HepG2 (cell line): ENCODE measurements at regions not wholly inside any gene's neighbourhood (a gene's known extent, or its start where the extent isn't known, plus 50 kb on each side); places are given as distances from the start of the nearest gene placed in this dataset.

Experiments used
- AHR ChIP-seq: IDR thresholded peaks from 2 replicates; pipeline ENCODE4 v1.6.1; 2018; ENCODE audit warnings: missing genetic modification reagents, missing compliant biosample characterization
- ARID4A ChIP-seq: sonication (generic); formaldehyde crosslinking; IDR thresholded peaks from 2 replicates; pipeline ENCODE4 v1.5.0; 2020; ENCODE audit warnings: mild to moderate bottlenecking, missing genetic modification reagents, borderline replicate concordance
- ARNT ChIP-seq: fragments of 450-650 bp; IDR thresholded peaks from 2 replicates; pipeline ENCODE4 v1.6.1; 2017
- CCAR2 ChIP-seq: fragments of 200-400 bp; formaldehyde crosslinking; optimal IDR thresholded peaks from 2 replicates; pipeline ENCODE3; 2018; ENCODE audit warnings: low read depth, mild to moderate bottlenecking, low read length, moderate library complexity
- HNRNPUL1 ChIP-seq: fragments of 200-400 bp; formaldehyde crosslinking; IDR thresholded peaks from 2 replicates; pipeline ENCODE4 v1.6.1; 2017; ENCODE audit warnings: low read depth, mild to moderate bottlenecking, low read length, moderate library complexity
- KDM4B ChIP-seq: sonication (generic); formaldehyde crosslinking; IDR thresholded peaks from 2 replicates; pipeline ENCODE4 v1.4.0; 2020; ENCODE audit warnings: missing genetic modification reagents
- KLF13 ChIP-seq: sonication (generic); formaldehyde crosslinking; IDR thresholded peaks from 2 replicates; pipeline ENCODE4 v1.4.0; 2020; ENCODE audit warnings: mild to moderate bottlenecking, missing genetic modification reagents
- MXI1 ChIP-seq: IDR thresholded peaks from 3 replicates; pipeline ENCODE4 v1.6.1; 2012; ENCODE audit warnings: low read depth, low read length, inconsistent platforms, borderline replicate concordance
- SP140L ChIP-seq: sonication (generic); formaldehyde crosslinking; IDR thresholded peaks from 2 replicates; pipeline ENCODE4 v1.4.0; 2020; ENCODE audit warnings: missing genetic modification reagents, borderline replicate concordance
- ZNF230 ChIP-seq: sonication (generic); formaldehyde crosslinking; IDR thresholded peaks from 2 replicates; pipeline ENCODE4 v1.4.0; 2020; ENCODE audit warnings: mild to moderate bottlenecking, missing genetic modification reagents
- ZNF530 ChIP-seq: sonication (generic); formaldehyde crosslinking; IDR thresholded peaks from 2 replicates; pipeline ENCODE4 v1.5.0; 2020; ENCODE audit warnings: low read depth, mild to moderate bottlenecking, missing genetic modification reagents
- ZNF670 ChIP-seq: sonication (generic); formaldehyde crosslinking; IDR thresholded peaks from 2 replicates; pipeline ENCODE4 v1.8.0; 2022; ENCODE audit warnings: mild to moderate bottlenecking, missing genetic modification reagents, borderline replicate concordance
- ZNF720 ChIP-seq: sonication (generic); formaldehyde crosslinking; IDR thresholded peaks from 2 replicates; pipeline ENCODE4 v1.4.0; 2020; ENCODE audit warnings: missing genetic modification reagents
- ZNF724P ChIP-seq: sonication (generic); formaldehyde crosslinking; IDR thresholded peaks from 2 replicates; pipeline ENCODE4 v1.8.0; 2022; ENCODE audit warnings: missing genetic modification reagents, borderline replicate concordance
- ZNF766 ChIP-seq: sonication (generic); formaldehyde crosslinking; IDR thresholded peaks from 2 replicates; pipeline ENCODE4 v1.5.0; 2020; ENCODE audit warnings: missing genetic modification reagents, borderline replicate concordance
- ZSCAN29 ChIP-seq: sonication (generic); formaldehyde crosslinking; conservative IDR thresholded peaks from 2 replicates; pipeline ENCODE4 v1.4.0; 2020; ENCODE audit warnings: mild to moderate bottlenecking, missing genetic modification reagents
- TF ChIP-seq, protein P1 (sequence below): sonication (generic); formaldehyde crosslinking; IDR thresholded peaks from 2 replicates; pipeline ENCODE4 v1.8.0; 2022; ENCODE audit warnings: missing genetic modification reagents, mild to moderate bottlenecking, moderate library complexity, borderline replicate concordance
- TF ChIP-seq, protein P2 (sequence below): sonication (generic); formaldehyde crosslinking; IDR thresholded peaks from 2 replicates; pipeline ENCODE4 v1.4.0; 2020; ENCODE audit warnings: missing genetic modification reagents, borderline replicate concordance
- TF ChIP-seq, protein P3 (sequence below): sonication (generic); formaldehyde crosslinking; IDR thresholded peaks from 2 replicates; pipeline ENCODE4 v1.9.0; 2022; ENCODE audit warnings: missing genetic modification reagents, mild to moderate bottlenecking, borderline replicate concordance

- TF ChIP-seq MXI1 (no peak), ARID4A (CRISPR knock-in tag) (no peak), CCAR2 (no peak), ZSCAN29 (CRISPR knock-in tag) (no peak), ZNF720 (no peak), KLF13 (CRISPR knock-in tag) (no peak), ZNF530 (no peak), AHR (CRISPR knock-in tag) (0 out of 2 replicates have a peak, but pooled peaks have one; percentile 15), ZNF230 (CRISPR knock-in tag) (no peak), KDM4B (CRISPR knock-in tag) (no peak), HNRNPUL1 (no peak), SP140L (CRISPR knock-in tag) (no peak), ARNT (no peak), ZNF766 (CRISPR knock-in tag) (no peak), ZNF724P (CRISPR knock-in tag) (no peak), ZNF670 (CRISPR knock-in tag) (no peak)
- TF ChIP-seq, protein P1, sequence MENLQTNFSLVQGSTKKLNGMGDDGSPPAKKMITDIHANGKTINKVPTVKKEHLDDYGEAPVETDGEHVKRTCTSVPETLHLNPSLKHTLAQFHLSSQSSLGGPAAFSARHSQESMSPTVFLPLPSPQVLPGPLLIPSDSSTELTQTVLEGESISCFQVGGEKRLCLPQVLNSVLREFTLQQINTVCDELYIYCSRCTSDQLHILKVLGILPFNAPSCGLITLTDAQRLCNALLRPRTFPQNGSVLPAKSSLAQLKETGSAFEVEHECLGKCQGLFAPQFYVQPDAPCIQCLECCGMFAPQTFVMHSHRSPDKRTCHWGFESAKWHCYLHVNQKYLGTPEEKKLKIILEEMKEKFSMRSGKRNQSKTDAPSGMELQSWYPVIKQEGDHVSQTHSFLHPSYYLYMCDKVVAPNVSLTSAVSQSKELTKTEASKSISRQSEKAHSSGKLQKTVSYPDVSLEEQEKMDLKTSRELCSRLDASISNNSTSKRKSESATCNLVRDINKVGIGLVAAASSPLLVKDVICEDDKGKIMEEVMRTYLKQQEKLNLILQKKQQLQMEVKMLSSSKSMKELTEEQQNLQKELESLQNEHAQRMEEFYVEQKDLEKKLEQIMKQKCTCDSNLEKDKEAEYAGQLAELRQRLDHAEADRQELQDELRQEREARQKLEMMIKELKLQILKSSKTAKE (CRISPR knock-in tag), result no peak
- TF ChIP-seq, protein P2, sequence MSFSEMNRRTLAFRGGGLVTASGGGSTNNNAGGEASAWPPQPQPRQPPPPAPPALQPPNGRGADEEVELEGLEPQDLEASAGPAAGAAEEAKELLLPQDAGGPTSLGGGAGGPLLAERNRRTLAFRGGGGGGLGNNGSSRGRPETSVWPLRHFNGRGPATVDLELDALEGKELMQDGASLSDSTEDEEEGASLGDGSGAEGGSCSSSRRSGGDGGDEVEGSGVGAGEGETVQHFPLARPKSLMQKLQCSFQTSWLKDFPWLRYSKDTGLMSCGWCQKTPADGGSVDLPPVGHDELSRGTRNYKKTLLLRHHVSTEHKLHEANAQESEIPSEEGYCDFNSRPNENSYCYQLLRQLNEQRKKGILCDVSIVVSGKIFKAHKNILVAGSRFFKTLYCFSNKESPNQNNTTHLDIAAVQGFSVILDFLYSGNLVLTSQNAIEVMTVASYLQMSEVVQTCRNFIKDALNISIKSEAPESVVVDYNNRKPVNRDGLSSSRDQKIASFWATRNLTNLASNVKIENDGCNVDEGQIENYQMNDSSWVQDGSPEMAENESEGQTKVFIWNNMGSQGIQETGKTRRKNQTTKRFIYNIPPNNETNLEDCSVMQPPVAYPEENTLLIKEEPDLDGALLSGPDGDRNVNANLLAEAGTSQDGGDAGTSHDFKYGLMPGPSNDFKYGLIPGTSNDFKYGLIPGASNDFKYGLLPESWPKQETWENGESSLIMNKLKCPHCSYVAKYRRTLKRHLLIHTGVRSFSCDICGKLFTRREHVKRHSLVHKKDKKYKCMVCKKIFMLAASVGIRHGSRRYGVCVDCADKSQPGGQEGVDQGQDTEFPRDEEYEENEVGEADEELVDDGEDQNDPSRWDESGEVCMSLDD (CRISPR knock-in tag), result no peak
- TF ChIP-seq, protein P3, sequence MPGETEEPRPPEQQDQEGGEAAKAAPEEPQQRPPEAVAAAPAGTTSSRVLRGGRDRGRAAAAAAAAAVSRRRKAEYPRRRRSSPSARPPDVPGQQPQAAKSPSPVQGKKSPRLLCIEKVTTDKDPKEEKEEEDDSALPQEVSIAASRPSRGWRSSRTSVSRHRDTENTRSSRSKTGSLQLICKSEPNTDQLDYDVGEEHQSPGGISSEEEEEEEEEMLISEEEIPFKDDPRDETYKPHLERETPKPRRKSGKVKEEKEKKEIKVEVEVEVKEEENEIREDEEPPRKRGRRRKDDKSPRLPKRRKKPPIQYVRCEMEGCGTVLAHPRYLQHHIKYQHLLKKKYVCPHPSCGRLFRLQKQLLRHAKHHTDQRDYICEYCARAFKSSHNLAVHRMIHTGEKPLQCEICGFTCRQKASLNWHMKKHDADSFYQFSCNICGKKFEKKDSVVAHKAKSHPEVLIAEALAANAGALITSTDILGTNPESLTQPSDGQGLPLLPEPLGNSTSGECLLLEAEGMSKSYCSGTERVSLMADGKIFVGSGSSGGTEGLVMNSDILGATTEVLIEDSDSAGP (CRISPR knock-in tag), result 0 out of 2 replicates have a peak, but pooled peaks have one; percentile 13
Measured at GRCh38 chr15:66946578-66947164, 118.7 kb upstream of the SMAD3 start (continued).
